Endothelial cell (in vitro differentiated cells): ENCODE measurements at regions not wholly inside any gene's neighbourhood (a gene's known extent, or its start where the extent isn't known, plus 50 kb on each side); places are given as distances from the start of the nearest gene placed in this dataset.

Source experiments
- DNase-seq: peaks from one replicate; pipeline ENCODE4 v3.0.0; 2021; ENCODE audit warnings: low spot score
- H3K27ac Mint-ChIP-seq: one replicate; pipeline ENCODE4 v1.8.0; 2021; ENCODE audit warnings: mixed read lengths, inconsistent platforms; ENCODE audit not compliant: unreplicated experiment
- H3K27me3 Mint-ChIP-seq: one replicate; pipeline ENCODE4 v1.8.0; 2021; ENCODE audit warnings: mild to moderate bottlenecking, moderate library complexity, mixed read lengths, inconsistent platforms; ENCODE audit not compliant: unreplicated experiment
- H3K36me3 Mint-ChIP-seq: one replicate; pipeline ENCODE4 v1.8.0; 2021; ENCODE audit warnings: mild to moderate bottlenecking, low read depth, mixed read lengths, inconsistent platforms; ENCODE audit not compliant: unreplicated experiment
- H3K4me1 Mint-ChIP-seq: one replicate; pipeline ENCODE4 v1.8.0; 2021; ENCODE audit warnings: mild to moderate bottlenecking, mixed read lengths, inconsistent platforms; ENCODE audit not compliant: unreplicated experiment
- H3K4me3 Mint-ChIP-seq: one replicate; pipeline ENCODE4 v1.8.0; 2021; ENCODE audit warnings: mild to moderate bottlenecking, mixed read lengths, inconsistent platforms; ENCODE audit not compliant: unreplicated experiment
- H3K9me3 Mint-ChIP-seq: one replicate; pipeline ENCODE4 v1.8.0; 2021; ENCODE audit warnings: mixed read lengths, inconsistent platforms; ENCODE audit not compliant: unreplicated experiment
- CTCF ChIP-seq: fragments of 200-600 bp; sonication (generic); IDR thresholded peaks from one replicate; pipeline ENCODE4 v1.5.0; 2021; ENCODE audit warnings: antibody characterized with exemption; ENCODE audit not compliant: unreplicated experiment

- Mint-ChIP-seq H3K27me3 (no peaks in the 10 kb centered on the region), H3K9me3 (no peaks in the 10 kb centered on the region), H3K36me3 (no peaks in the 10 kb centered on the region), H3K4me3 (no peak overlapping the region), H3K27ac (no peak overlapping the region), H3K4me1 (no peaks in the 10 kb centered on the region)
- TF ChIP-seq CTCF = no peak
- no peak for DNase-seq
Measured at GRCh38 chr5:77873239-77873638, 97.1 kb upstream of the TBCA start.

GRCh38 chr5:77871946-77872345 is 95.8 kb upstream of the TBCA start:
- no peak for DNase-seq
- H3K4me3 Mint-ChIP-seq = no peak overlapping the region
- no peaks in the 10 kb centered on the region for H3K4me1 Mint-ChIP-seq
- no peaks in the 10 kb centered on the region for H3K36me3 Mint-ChIP-seq
- no peak overlapping the region for H3K27ac Mint-ChIP-seq
- no peaks in the 10 kb centered on the region for H3K9me3 Mint-ChIP-seq
- no peak for TF ChIP-seq CTCF
- H3K27me3 Mint-ChIP-seq = no peaks in the 10 kb centered on the region

GRCh38 chr5:77871016-77871415 is 94.9 kb upstream of the TBCA start:
- no peak overlapping the region for H3K4me3 Mint-ChIP-seq
- no peak overlapping the region for H3K27ac Mint-ChIP-seq
- H3K9me3 Mint-ChIP-seq = no peaks in the 10 kb centered on the region
- no peaks in the 10 kb centered on the region for H3K27me3 Mint-ChIP-seq
- no peak for DNase-seq
- H3K4me1 Mint-ChIP-seq = no peaks in the 10 kb centered on the region
- H3K36me3 Mint-ChIP-seq = no peaks in the 10 kb centered on the region
- no peak for TF ChIP-seq CTCF

GRCh38 chr5:77869116-77869798 is 93.1 kb upstream of the TBCA start:
- no peak overlapping the region for H3K27ac Mint-ChIP-seq
- no peaks in the 10 kb centered on the region for H3K36me3 Mint-ChIP-seq
- DNase-seq = no peak
- H3K4me3 Mint-ChIP-seq = no peak overlapping the region
- no peaks in the 10 kb centered on the region for H3K4me1 Mint-ChIP-seq
- no peaks in the 10 kb centered on the region for H3K27me3 Mint-ChIP-seq
- TF ChIP-seq CTCF = no peak
- no peaks in the 10 kb centered on the region for H3K9me3 Mint-ChIP-seq

- Mint-ChIP-seq H3K4me1 (no peaks in the 10 kb centered on the region), H3K36me3 (no peaks in the 10 kb centered on the region)
Measured at GRCh38 chr5:77867914-77868313, 91.8 kb upstream of the TBCA start.

More at GRCh38 chr5:77867914-77868313, 91.8 kb upstream of the TBCA start:
- TF ChIP-seq CTCF = no peak
- Mint-ChIP-seq H3K9me3 (no peaks in the 10 kb centered on the region), H3K27me3 (peaks cover 3% of the 10 kb centered on the region), H3K27ac (no peak overlapping the region), H3K4me3 (no peak overlapping the region)
- DNase-seq = no peak
